HG02943 (cell line): ENCODE measurements at regions not wholly inside any gene's neighbourhood (a gene's known extent, or its start where the extent isn't known, plus 50 kb on each side); places are given as distances from the start of the nearest gene placed in this dataset.

Source experiments
- ATAC-seq: cut with Tn5 transposase; IDR thresholded peaks from one replicate; pipeline ENCODE4 v1.9.1; 2021; ENCODE audit warnings: mild to moderate bottlenecking, low read depth, moderate library complexity; ENCODE audit not compliant: unreplicated experiment

- no peak for ATAC-seq
Measured at GRCh38 chr2:3005859-3006501, 371.6 kb downstream of the EIPR1 start.

- ATAC-seq, result peak; percentile 76
Measured at GRCh38 chr2:3001615-3002560, 375.7 kb downstream of the EIPR1 start.

- no peak for ATAC-seq
Measured at GRCh38 chr2:3000968-3001367, 376.6 kb downstream of the EIPR1 start.

GRCh38 chr2:3000125-3000524, 377.5 kb downstream of the EIPR1 start:
- no peak for ATAC-seq

- no peak for ATAC-seq
Measured at GRCh38 chr2:2998971-2999370, 378.6 kb downstream of the EIPR1 start.

GRCh38 chr2:2993172-2993692, 384.4 kb downstream of the EIPR1 start:
- ATAC-seq, result no peak

- no peak for ATAC-seq
Measured at GRCh38 chr2:2992634-2993033, 385.0 kb downstream of the EIPR1 start.

GRCh38 chr2:2985020-2985419, 392.6 kb downstream of the EIPR1 start:
- ATAC-seq, result no peak

GRCh38 chr2:2981000-2981399, 396.6 kb downstream of the EIPR1 start:
- ATAC-seq, result no peak

GRCh38 chr2:2974982-2975381, 402.6 kb downstream of the EIPR1 start:
- no peak for ATAC-seq

GRCh38 chr2:2960441-2961133, 417.0 kb downstream of the EIPR1 start:
- no peak for ATAC-seq

- no peak for ATAC-seq
Measured at GRCh38 chr2:2950403-2950952, 427.1 kb downstream of the EIPR1 start.

GRCh38 chr2:2947406-2947805, 430.2 kb downstream of the EIPR1 start:
- ATAC-seq, result no peak

GRCh38 chr2:2942906-2943305, 434.7 kb downstream of the EIPR1 start:
- ATAC-seq, result no peak

- ATAC-seq, result no peak
Measured at GRCh38 chr2:2942225-2942624, 435.4 kb downstream of the EIPR1 start.

- ATAC-seq, result no peak
Measured at GRCh38 chr2:2941205-2941604, 436.4 kb downstream of the EIPR1 start.

GRCh38 chr2:2940702-2941101, 436.9 kb downstream of the EIPR1 start:
- no peak for ATAC-seq

- ATAC-seq, result no peak
Measured at GRCh38 chr2:2940061-2940460, 437.6 kb downstream of the EIPR1 start.

GRCh38 chr2:2939078-2939795, 438.4 kb downstream of the EIPR1 start:
- no peak for ATAC-seq

- ATAC-seq, result no peak
Measured at GRCh38 chr2:2938481-2938880, 439.1 kb downstream of the EIPR1 start.
